ENCODE measurements at regions not wholly inside any gene's neighbourhood (a gene's known extent, or its start where the extent isn't known, plus 50 kb on each side); places are given as distances from the start of the nearest gene placed in this dataset.

- H3K4me3 Mint-ChIP-seq, result no peak overlapping the region
- no peaks in the 10 kb centered on the region for H3K27me3 Mint-ChIP-seq
- no peaks in the 10 kb centered on the region for H3K36me3 Mint-ChIP-seq
- ATAC-seq, result no peak
- no peaks in the 10 kb centered on the region for H3K9me3 Mint-ChIP-seq
- no peak overlapping the region for H3K27ac Mint-ChIP-seq
- H3K4me1 Mint-ChIP-seq, result peaks cover 7% of the 10 kb centered on the region
These were observed 107.4 kb upstream of the ABCB5 start for GRCh38 chr7:20508109-20508508.

GRCh38 chr7:20509892-20510572 lies 105.4 kb upstream of the ABCB5 start:
- H3K4me3 Mint-ChIP-seq, result no peak overlapping the region
- H3K27ac Mint-ChIP-seq, result no peak overlapping the region
- H3K9me3 Mint-ChIP-seq, result no peaks in the 10 kb centered on the region
- H3K36me3 Mint-ChIP-seq, result no peaks in the 10 kb centered on the region
- peaks cover 7% of the 10 kb centered on the region for H3K4me1 Mint-ChIP-seq
- no peaks in the 10 kb centered on the region for H3K27me3 Mint-ChIP-seq
- no peak for ATAC-seq

GRCh38 chr7:20510573-20510900 lies 104.9 kb upstream of the ABCB5 start:
- Mint-ChIP-seq H3K36me3 (no peaks in the 10 kb centered on the region), H3K4me3 (no peak overlapping the region)

GRCh38 chr7:20513341-20513740 lies 102.1 kb upstream of the ABCB5 start:
- no peak overlapping the region for H3K27ac Mint-ChIP-seq
- H3K9me3 Mint-ChIP-seq, result no peaks in the 10 kb centered on the region
- no peaks in the 10 kb centered on the region for H3K36me3 Mint-ChIP-seq
- H3K4me1 Mint-ChIP-seq, result peaks cover 2% of the 10 kb centered on the region
- no peak overlapping the region for H3K4me3 Mint-ChIP-seq
- H3K27me3 Mint-ChIP-seq, result no peaks in the 10 kb centered on the region
- no peak for ATAC-seq

More at GRCh38 chr7:20510573-20510900, 104.9 kb upstream of the ABCB5 start:
- Mint-ChIP-seq H3K9me3 (no peaks in the 10 kb centered on the region), H3K27me3 (no peaks in the 10 kb centered on the region), H3K4me1 (peaks cover 7% of the 10 kb centered on the region), H3K27ac (no peak overlapping the region)
- ATAC-seq, result no peak

- no peak for ATAC-seq
- H3K4me3 Mint-ChIP-seq, result no peak overlapping the region
- H3K27ac Mint-ChIP-seq, result no peak overlapping the region
- no peaks in the 10 kb centered on the region for H3K36me3 Mint-ChIP-seq
- no peaks in the 10 kb centered on the region for H3K4me1 Mint-ChIP-seq
- H3K9me3 Mint-ChIP-seq, result no peaks in the 10 kb centered on the region
- H3K27me3 Mint-ChIP-seq, result no peaks in the 10 kb centered on the region
These were observed 101.6 kb upstream of the ABCB5 start for GRCh38 chr7:20513897-20514296.

- no peak for ATAC-seq
- Mint-ChIP-seq H3K4me1 (no peaks in the 10 kb centered on the region), H3K27ac (no peak overlapping the region), H3K4me3 (no peak overlapping the region), H3K9me3 (no peaks in the 10 kb centered on the region), H3K36me3 (no peaks in the 10 kb centered on the region), H3K27me3 (no peaks in the 10 kb centered on the region)
These were observed 101.1 kb upstream of the ABCB5 start for GRCh38 chr7:20514364-20514763.

DNA sequence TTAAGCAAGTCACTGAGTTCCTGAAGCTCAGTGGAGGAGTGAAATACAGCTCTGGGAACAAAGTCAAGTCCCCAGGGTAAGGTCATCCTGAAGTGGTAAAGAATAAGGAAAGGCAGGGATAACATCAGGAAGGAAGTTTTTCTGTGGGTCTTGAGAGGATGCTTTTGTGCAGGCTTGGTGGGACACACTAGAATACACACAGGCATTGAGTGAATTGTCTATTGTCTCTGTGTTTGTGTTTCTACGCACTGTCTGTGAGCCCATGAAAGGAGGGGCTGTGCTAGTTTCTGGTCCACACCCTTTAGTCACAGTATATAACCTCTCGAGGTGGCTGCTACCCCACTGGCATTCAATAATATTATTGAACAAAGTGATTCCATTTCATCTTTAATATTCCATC lies 95.8 kb upstream of the ABCB5 start:
- Mint-ChIP-seq H3K27me3 (no peaks in the 10 kb centered on the region), H3K9me3 (peaks cover 3% of the 10 kb centered on the region), H3K27ac (no peak overlapping the region), H3K36me3 (no peaks in the 10 kb centered on the region), H3K4me3 (no peak overlapping the region), H3K4me1 (no peaks in the 10 kb centered on the region)
- ATAC-seq, result no peak

DNA sequence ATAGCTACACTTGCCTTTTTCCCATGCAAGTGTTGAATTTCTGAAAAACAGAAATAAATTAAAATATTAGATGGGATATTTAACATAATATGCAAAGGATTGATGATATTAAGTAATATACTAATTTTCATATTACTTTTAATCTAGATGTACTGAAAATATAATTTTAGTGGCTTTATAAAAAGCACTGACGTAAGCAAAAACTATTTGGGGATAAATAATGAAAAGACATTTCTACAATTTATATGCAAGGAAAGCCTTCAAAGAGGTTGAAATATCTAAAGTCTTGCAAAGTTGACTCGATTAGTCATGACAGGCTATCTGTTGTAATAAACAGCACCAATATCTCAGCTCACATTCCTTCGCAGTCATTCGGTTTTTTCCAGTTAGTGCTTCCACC lies 94.9 kb upstream of the ABCB5 start:
- Mint-ChIP-seq H3K9me3 (peaks cover 3% of the 10 kb centered on the region), H3K4me3 (no peak overlapping the region), H3K36me3 (no peaks in the 10 kb centered on the region), H3K4me1 (no peaks in the 10 kb centered on the region), H3K27ac (no peak overlapping the region), H3K27me3 (no peaks in the 10 kb centered on the region)
- no peak for ATAC-seq

DNA sequence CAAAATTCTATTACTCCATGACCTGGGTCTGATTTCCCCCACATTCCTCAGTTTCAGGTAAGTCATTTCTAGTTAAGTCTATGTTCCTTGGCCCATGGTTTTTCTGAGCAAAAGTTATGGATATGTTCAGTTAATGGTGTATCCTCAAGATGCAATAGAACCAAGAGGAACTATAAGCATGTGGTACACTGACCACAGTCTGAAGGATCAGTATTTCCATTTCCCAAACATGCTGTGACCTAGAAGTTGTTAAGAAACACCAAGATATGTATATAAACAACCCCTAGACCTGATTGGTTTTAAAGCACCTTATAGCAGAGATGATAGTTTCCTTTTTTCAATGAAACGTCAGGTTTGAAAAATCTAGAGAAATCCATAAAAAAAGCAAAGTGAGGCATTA lies 94.2 kb upstream of the ABCB5 start:
- no peaks in the 10 kb centered on the region for H3K36me3 Mint-ChIP-seq
- no peak overlapping the region for H3K4me3 Mint-ChIP-seq
- H3K27me3 Mint-ChIP-seq, result no peaks in the 10 kb centered on the region
- H3K4me1 Mint-ChIP-seq, result no peaks in the 10 kb centered on the region
- peaks cover 3% of the 10 kb centered on the region for H3K9me3 Mint-ChIP-seq
- ATAC-seq, result no peak
- H3K27ac Mint-ChIP-seq, result no peak overlapping the region

GRCh38 chr7:20529260-20529659 lies 86.2 kb upstream of the ABCB5 start:
- ATAC-seq, result peak; percentile 31
- no peaks in the 10 kb centered on the region for H3K27me3 Mint-ChIP-seq
- no peak overlapping the region for H3K4me3 Mint-ChIP-seq
- no peaks in the 10 kb centered on the region for H3K36me3 Mint-ChIP-seq
- peaks cover 15% of the 10 kb centered on the region for H3K9me3 Mint-ChIP-seq
- H3K27ac Mint-ChIP-seq, result no peak overlapping the region
- no peaks in the 10 kb centered on the region for H3K4me1 Mint-ChIP-seq

DNA sequence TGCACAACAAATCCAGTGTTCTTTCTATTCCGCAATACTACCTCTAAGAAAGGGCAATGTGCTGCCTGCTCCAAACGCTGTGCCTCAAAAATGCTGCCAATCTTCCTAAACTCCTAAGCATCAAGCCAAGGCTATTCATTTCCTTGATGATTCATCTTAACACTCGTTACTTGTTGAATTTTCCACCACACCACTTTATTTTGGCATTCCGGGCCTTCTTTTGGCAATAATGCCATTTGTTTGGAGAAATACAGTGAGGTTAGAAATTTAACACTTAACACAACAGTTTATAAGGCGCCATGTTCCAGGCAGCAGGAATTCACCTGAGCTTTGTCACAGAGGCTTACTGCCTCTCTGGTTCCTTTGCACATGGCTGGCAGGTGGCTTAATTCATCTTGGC lies 82.6 kb upstream of the ABCB5 start:
- H3K9me3 Mint-ChIP-seq, result peaks cover 8% of the 10 kb centered on the region

GRCh38 chr7:20534543-20534942 lies 80.9 kb upstream of the ABCB5 start:
- no peak for ATAC-seq
- Mint-ChIP-seq H3K36me3 (no peaks in the 10 kb centered on the region), H3K4me1 (no peaks in the 10 kb centered on the region), H3K9me3 (no peaks in the 10 kb centered on the region), H3K27me3 (no peaks in the 10 kb centered on the region), H3K27ac (no peak overlapping the region), H3K4me3 (no peak overlapping the region)

More for the DNA sequence above, 82.6 kb upstream of the ABCB5 start:
- Mint-ChIP-seq H3K36me3 (no peaks in the 10 kb centered on the region), H3K27me3 (no peaks in the 10 kb centered on the region), H3K27ac (no peak overlapping the region), H3K4me3 (no peak overlapping the region), H3K4me1 (no peaks in the 10 kb centered on the region)
- no peak for ATAC-seq

GRCh38 chr7:20535541-20535940 lies 79.9 kb upstream of the ABCB5 start:
- H3K4me3 Mint-ChIP-seq, result no peak overlapping the region
- no peak overlapping the region for H3K27ac Mint-ChIP-seq
- H3K27me3 Mint-ChIP-seq, result no peaks in the 10 kb centered on the region
- no peaks in the 10 kb centered on the region for H3K36me3 Mint-ChIP-seq
- ATAC-seq, result no peak
- H3K9me3 Mint-ChIP-seq, result no peaks in the 10 kb centered on the region
- H3K4me1 Mint-ChIP-seq, result peaks cover 5% of the 10 kb centered on the region

DNA sequence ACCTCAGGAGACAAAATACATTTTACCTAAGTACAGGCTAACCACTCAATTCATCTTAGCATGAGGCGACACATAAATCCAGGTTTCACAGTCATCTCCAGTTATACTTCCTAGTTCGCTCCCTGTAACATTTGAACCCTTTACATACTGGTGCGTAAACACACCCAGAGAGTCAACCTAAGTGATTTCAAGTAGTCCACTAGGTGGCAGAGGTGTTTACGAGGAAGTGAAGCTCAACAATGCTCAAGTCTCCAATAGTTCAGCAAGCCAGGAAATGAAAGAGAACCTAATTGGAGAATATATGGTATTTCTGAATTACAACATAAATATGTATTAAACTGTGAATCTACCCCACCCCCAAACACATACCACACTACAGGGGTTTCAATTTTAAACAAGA lies 76.3 kb upstream of the ABCB5 start:
- H3K27ac Mint-ChIP-seq, result no peak overlapping the region
- no peaks in the 10 kb centered on the region for H3K36me3 Mint-ChIP-seq
- no peaks in the 10 kb centered on the region for H3K27me3 Mint-ChIP-seq
- H3K4me3 Mint-ChIP-seq, result no peak overlapping the region
- no peak for ATAC-seq
- peaks cover 5% of the 10 kb centered on the region for H3K4me1 Mint-ChIP-seq
- H3K9me3 Mint-ChIP-seq, result no peaks in the 10 kb centered on the region

DNA sequence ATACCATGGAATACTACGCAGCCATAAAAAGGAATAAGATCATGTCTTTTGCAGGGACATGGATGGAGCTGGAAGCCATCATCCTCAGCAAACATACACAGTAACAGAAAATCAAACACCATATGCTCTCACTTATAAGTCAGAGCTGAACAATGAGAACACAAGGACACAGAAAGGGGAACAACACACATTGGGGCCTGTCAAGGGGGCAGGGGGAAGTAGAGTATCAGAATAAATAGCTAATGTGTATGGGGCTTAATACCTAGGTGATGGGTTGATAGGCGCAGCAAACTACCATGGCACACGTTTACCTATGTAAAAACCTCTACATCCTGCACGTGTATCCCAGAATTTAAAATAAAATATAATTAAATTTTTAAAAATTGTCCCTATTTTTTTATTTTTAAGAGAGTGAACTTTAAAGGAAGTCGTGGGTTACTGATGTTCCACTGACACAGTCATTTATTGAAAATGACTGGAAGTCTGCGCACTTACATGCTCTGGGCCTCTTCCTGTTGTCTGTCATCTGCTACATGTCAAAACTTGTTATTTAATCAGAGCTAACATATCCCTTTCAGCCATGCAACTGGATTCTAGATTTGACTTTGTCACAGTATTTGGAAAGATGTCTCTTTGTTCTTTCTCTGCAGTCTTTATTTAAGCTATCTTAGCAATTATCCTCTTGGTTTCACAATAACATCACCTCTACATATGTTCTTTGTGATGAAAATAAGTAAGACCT lies 73.7 kb upstream of the ABCB5 start:
- H3K4me3 Mint-ChIP-seq, result no peak overlapping the region

GRCh38 chr7:20542594-20542993 lies 72.9 kb upstream of the ABCB5 start:
- Mint-ChIP-seq H3K9me3 (no peaks in the 10 kb centered on the region), H3K36me3 (no peaks in the 10 kb centered on the region), H3K4me1 (peaks cover 5% of the 10 kb centered on the region), H3K27ac (no peak overlapping the region), H3K4me3 (no peak overlapping the region), H3K27me3 (no peaks in the 10 kb centered on the region)
- no peak for ATAC-seq

More for the DNA sequence above, 73.7 kb upstream of the ABCB5 start:
- ATAC-seq, result no peak
- Mint-ChIP-seq H3K9me3 (no peaks in the 10 kb centered on the region), H3K36me3 (no peaks in the 10 kb centered on the region), H3K27me3 (no peaks in the 10 kb centered on the region), H3K4me1 (peaks cover 5% of the 10 kb centered on the region), H3K27ac (no peak overlapping the region)
